HL-60 (cell line): ENCODE measurements at regions not wholly inside any gene's neighbourhood (a gene's known extent, or its start where the extent isn't known, plus 50 kb on each side); places are given as distances from the start of the nearest gene placed in this dataset.

Experiments used
- DNase-seq, 2 experiments: peaks; one replicate each; pipeline ENCODE4 v3.0.0-alpha.2; 2010 to 2020; ENCODE audit warnings: low read depth in 1 of 2, low spot score in 1 of 2
- H3K27ac ChIP-seq: fragments of 250-450 bp; sonication (Bioruptor Pico); replicated peaks from 2 replicates; pipeline ENCODE4 v1.5.1; 2020; ENCODE audit warnings: mild to moderate bottlenecking, moderate library complexity
- H3K27me3 ChIP-seq: fragments of 250-450 bp; sonication (Bioruptor Pico); 2 replicates; pipeline ENCODE4 v1.5.1; 2021; ENCODE audit warnings: mild to moderate bottlenecking, moderate library complexity; ENCODE audit not compliant: insufficient read depth, poor library complexity, severe bottlenecking
- H3K4me3 ChIP-seq: replicated peaks from 2 replicates; pipeline ENCODE4 v1.5.1; 2011; ENCODE audit warnings: mild to moderate bottlenecking, control low read depth, low read length; ENCODE audit not compliant: insufficient read depth
- GABPA ChIP-seq: IDR thresholded peaks from 2 replicates; pipeline ENCODE4 v1.6.1; 2012; ENCODE audit warnings: low read depth
- POLR2AphosphoS5 ChIP-seq: IDR thresholded peaks from 2 replicates; pipeline ENCODE4 v1.6.1; 2012; ENCODE audit warnings: low read depth
- SPI1 ChIP-seq: IDR thresholded peaks from 2 replicates; pipeline ENCODE4 v1.6.1; 2012; ENCODE audit warnings: low read depth, mild to moderate bottlenecking, borderline replicate concordance
- TF ChIP-seq, protein P1 (sequence below): IDR thresholded peaks from one replicate; pipeline ENCODE4 v1.5.1; 2011; ENCODE audit warnings: low read length, control low read depth, inconsistent platforms; ENCODE audit not compliant: insufficient read depth
- TF ChIP-seq, protein P2 (sequence below): IDR thresholded peaks from 2 replicates; pipeline ENCODE4 v1.6.1; 2012; ENCODE audit warnings: low read depth; ENCODE audit not compliant: insufficient replicate concordance

DNA sequence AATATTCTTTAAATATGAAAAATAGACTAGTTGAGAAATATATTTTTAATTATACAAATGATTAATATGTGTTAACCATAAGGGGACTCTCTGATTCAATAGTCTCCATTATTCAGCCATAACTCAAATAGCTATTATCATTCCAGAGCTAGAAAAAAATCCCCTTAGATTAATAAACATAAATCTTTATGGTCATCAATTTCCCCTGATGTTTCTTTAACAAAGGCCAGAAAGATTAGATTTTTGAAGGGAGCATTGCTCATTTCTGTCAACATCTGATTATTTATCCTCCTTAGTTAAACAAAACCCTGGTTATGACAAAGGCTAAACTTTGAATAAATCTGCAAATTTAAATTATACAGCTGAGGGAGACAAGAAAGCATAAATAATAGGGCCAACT is 215.7 kb downstream of the PLA2G4A start:
- no peak for DNase-seq
- Histone ChIP-seq H3K4me3 (no peak overlapping the region), H3K27me3 (no peaks in the 10 kb centered on the region), H3K27ac (no peak overlapping the region)
- TF ChIP-seq GABPA, result no peak
- TF ChIP-seq SPI1, result no peak
- TF ChIP-seq POLR2AphosphoS5, result no peak
- TF ChIP-seq, protein P1, sequence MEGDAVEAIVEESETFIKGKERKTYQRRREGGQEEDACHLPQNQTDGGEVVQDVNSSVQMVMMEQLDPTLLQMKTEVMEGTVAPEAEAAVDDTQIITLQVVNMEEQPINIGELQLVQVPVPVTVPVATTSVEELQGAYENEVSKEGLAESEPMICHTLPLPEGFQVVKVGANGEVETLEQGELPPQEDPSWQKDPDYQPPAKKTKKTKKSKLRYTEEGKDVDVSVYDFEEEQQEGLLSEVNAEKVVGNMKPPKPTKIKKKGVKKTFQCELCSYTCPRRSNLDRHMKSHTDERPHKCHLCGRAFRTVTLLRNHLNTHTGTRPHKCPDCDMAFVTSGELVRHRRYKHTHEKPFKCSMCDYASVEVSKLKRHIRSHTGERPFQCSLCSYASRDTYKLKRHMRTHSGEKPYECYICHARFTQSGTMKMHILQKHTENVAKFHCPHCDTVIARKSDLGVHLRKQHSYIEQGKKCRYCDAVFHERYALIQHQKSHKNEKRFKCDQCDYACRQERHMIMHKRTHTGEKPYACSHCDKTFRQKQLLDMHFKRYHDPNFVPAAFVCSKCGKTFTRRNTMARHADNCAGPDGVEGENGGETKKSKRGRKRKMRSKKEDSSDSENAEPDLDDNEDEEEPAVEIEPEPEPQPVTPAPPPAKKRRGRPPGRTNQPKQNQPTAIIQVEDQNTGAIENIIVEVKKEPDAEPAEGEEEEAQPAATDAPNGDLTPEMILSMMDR, result no peak
- TF ChIP-seq, protein P2, sequence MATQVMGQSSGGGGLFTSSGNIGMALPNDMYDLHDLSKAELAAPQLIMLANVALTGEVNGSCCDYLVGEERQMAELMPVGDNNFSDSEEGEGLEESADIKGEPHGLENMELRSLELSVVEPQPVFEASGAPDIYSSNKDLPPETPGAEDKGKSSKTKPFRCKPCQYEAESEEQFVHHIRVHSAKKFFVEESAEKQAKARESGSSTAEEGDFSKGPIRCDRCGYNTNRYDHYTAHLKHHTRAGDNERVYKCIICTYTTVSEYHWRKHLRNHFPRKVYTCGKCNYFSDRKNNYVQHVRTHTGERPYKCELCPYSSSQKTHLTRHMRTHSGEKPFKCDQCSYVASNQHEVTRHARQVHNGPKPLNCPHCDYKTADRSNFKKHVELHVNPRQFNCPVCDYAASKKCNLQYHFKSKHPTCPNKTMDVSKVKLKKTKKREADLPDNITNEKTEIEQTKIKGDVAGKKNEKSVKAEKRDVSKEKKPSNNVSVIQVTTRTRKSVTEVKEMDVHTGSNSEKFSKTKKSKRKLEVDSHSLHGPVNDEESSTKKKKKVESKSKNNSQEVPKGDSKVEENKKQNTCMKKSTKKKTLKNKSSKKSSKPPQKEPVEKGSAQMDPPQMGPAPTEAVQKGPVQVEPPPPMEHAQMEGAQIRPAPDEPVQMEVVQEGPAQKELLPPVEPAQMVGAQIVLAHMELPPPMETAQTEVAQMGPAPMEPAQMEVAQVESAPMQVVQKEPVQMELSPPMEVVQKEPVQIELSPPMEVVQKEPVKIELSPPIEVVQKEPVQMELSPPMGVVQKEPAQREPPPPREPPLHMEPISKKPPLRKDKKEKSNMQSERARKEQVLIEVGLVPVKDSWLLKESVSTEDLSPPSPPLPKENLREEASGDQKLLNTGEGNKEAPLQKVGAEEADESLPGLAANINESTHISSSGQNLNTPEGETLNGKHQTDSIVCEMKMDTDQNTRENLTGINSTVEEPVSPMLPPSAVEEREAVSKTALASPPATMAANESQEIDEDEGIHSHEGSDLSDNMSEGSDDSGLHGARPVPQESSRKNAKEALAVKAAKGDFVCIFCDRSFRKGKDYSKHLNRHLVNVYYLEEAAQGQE, result no peak

DNA sequence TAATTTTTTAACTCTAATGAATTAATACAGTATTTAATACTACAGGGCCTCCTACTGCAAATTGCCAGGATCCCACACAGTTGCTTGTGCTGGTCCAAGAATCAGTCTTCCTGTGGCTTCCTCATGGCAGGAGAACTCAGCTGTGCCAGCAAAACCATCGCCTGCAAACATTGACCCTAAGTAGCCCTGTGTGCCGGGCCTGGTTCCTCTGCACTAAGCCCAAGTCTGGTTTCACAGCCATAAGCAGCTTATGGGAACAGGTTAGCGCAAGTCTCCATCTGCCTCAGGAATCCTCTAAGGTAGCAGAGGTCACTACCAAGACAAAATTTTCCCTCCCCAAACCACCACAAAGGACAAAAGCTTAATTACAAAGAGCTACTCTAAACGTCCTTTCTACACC is 216.6 kb downstream of the PLA2G4A start:
- H3K27me3 ChIP-seq, result no peaks in the 10 kb centered on the region
- DNase-seq, result no peak
- no peak for TF ChIP-seq POLR2AphosphoS5
- TF ChIP-seq, protein P1, result no peak
- TF ChIP-seq, protein P2, result no peak
- no peak for TF ChIP-seq SPI1
- TF ChIP-seq GABPA, result no peak
- no peak overlapping the region for H3K4me3 ChIP-seq
- no peak overlapping the region for H3K27ac ChIP-seq

DNA sequence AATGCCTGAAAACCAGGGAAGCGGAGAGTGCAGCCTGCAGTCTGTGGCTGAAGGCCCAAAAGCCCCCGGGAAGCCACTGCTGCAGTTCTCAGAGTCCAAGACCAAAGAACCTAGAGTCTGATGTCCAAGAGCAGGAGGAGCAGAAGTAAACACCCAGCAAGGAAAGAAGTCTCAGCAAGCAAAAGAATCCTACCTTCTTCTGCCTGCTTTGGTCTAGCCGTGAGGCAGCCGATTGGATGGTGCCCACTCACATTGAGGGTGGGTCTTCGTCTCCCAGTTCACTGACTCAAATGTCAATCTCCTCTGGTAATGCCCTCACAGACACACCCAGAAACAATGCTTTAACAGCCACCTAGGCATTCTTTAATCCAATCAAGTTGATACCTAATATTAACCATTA is 217.5 kb downstream of the PLA2G4A start:
- DNase-seq, result no peak

More for the DNA sequence above, 217.5 kb downstream of the PLA2G4A start:
- H3K27ac ChIP-seq, result no peak overlapping the region
- no peaks in the 10 kb centered on the region for H3K27me3 ChIP-seq
- H3K4me3 ChIP-seq, result no peak overlapping the region
- TF ChIP-seq, protein P2, result no peak
- TF ChIP-seq, protein P1, result no peak
- TF ChIP-seq POLR2AphosphoS5 (no peak), SPI1 (no peak), GABPA (no peak)
